ENCODE measurements at regions not wholly inside any gene's neighbourhood (a gene's known extent, or its start where the extent isn't known, plus 50 kb on each side); places are given as distances from the start of the nearest gene placed in this dataset.
"Not testable (repeated sequence)": the region's sequence is repeated elsewhere in the genome, so short reads cannot be mapped to it uniquely, and the experiment has no call there.

DNA sequence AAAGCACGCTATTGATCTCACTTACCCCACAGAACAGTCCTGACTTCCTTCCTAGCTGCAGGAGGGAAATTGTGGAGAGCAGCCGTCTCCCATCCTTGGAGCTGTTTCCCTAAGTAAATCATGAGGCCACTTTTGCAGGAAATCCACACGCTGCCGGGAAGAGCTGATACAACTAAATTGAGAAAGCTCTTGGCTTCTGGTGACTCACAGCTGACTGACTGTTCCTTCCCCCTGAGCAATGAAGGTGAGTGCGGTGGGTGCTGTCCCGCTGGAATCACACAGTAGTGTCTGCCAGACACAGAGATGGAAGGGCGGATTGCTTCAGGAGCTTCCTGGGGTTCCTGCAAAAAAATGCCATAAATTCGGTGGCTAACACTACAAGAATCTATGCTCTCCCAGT lies 268.9 kb downstream of the ASMT start:
- H3K4me3 ChIP-seq (ENCODE audit: low read depth, low read length), result no peak overlapping the region
- DNase-seq (ENCODE audit: low read depth), result peak; percentile 2
- TF ChIP-seq, protein P1, sequence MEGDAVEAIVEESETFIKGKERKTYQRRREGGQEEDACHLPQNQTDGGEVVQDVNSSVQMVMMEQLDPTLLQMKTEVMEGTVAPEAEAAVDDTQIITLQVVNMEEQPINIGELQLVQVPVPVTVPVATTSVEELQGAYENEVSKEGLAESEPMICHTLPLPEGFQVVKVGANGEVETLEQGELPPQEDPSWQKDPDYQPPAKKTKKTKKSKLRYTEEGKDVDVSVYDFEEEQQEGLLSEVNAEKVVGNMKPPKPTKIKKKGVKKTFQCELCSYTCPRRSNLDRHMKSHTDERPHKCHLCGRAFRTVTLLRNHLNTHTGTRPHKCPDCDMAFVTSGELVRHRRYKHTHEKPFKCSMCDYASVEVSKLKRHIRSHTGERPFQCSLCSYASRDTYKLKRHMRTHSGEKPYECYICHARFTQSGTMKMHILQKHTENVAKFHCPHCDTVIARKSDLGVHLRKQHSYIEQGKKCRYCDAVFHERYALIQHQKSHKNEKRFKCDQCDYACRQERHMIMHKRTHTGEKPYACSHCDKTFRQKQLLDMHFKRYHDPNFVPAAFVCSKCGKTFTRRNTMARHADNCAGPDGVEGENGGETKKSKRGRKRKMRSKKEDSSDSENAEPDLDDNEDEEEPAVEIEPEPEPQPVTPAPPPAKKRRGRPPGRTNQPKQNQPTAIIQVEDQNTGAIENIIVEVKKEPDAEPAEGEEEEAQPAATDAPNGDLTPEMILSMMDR (conservative IDR thresholded peaks at IDR 0.05; ENCODE audit: low read depth, low read length), result no peak

DNA sequence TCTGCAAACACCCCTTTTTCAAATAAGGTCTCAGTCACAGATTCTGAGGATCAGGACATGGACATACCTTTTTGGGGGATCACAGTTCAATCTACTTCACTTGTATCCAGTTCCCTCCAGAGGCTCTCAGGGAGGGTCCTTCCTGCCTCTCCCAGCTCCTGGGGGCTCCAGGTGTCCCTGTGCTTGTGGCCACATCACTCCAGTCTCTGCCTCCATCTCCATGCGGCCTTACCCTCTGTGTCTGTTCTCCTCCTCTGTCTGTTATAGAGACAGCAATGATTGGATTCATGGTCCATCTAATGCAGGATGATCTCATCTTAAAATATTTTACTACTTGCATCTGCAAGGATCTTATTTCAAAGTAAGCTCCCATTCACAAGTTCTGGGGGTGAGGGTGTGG lies 269.6 kb downstream of the ASMT start:
- no peak for DNase-seq (ENCODE audit: low read depth)
- H3K4me3 ChIP-seq (ENCODE audit: low read depth, low read length), result no peak overlapping the region
- TF ChIP-seq, protein P1 (conservative IDR thresholded peaks at IDR 0.05; ENCODE audit: low read depth, low read length), result no peak

DNA sequence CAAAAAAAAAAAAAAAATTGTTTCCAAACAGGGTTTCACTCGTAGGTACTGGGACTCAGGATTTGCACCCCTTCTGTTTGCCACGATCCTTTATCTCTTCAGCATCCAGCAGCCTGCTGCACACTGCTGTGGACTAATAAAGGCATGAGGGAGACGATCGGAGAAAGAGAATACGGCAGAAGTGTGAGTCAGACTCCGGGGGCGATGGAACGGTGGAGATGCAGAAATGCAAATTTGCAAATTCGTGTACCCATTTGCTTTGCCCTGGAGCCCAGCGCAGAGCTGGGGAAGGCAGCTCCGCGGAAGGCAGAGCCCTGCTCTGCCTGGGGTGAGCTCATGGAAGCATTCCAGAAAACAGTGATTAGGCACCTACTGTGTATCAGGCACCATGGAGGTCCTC lies 270.3 kb downstream of the ASMT start:
- no peak overlapping the region for H3K4me3 ChIP-seq (ENCODE audit: low read depth, low read length)
- TF ChIP-seq, protein P1 (conservative IDR thresholded peaks at IDR 0.05; ENCODE audit: low read depth, low read length), result no peak
- DNase-seq (ENCODE audit: low read depth), result no peak

DNA sequence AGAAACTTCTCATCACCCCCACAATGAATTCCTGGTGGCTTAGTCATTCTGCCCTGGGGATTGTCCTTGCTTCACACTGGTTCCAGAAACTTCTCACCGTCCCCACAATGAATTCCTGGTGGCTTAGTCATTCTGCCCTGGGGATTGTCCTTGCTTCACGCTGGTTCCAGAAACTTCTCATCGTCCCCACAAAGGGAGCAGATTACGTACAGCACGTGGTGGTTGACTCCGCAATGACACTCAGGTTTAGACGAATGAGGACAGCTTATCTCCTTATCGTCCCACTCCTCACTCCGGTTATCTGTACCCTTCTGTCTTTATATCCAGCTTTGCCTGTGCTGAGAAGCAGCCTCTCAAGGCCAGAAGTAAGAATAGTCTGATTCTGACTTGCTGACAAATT lies 273.4 kb downstream of the ASMT start:
- not testable (repeated sequence) for DNase-seq (ENCODE audit: low read depth); H3K4me3 ChIP-seq (ENCODE audit: low read depth, low read length)

DNA sequence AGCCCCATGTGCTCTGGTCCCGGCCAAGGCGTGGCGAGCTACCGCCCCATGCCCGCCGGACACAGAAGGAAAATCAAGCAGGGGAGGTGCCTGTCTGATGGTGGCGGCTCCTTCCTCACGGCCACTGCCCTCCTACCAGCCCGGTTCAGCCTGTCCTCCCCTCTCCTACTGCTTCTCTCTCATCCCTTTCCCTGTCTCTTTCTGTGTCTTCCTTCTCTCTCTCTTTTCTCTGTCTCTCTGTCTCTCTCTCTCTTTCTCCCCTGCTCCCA lies 279.1 kb downstream of the ASMT start:
- H3K4me3 ChIP-seq (ENCODE audit: low read depth, low read length), result no peak overlapping the region
- TF ChIP-seq, protein P1 (conservative IDR thresholded peaks at IDR 0.05; ENCODE audit: low read depth, low read length), result no peak
- DNase-seq (ENCODE audit: low read depth), result no peak

DNA sequence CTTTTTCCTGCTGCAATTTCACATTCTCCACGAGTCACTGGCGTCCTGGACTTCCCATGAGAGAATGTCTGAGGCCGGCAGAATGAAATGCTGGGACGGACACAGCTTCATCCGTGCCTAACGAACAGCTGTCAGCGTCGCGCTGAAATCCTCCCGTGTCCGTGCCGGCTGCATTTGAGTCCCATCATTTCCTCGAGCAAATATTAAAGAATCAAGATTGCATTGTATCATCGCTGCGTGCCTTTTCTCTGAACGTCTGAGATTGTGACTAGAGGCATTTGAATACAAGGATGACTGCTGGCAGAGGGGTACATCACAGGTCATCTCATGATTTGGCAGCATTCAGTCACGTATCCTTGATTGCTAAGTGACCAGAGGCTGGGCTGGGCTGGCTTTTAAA lies 279.9 kb downstream of the ASMT start:
- DNase-seq (ENCODE audit: low read depth), result no peak
- H3K4me3 ChIP-seq (ENCODE audit: low read depth, low read length), result no peak overlapping the region
- TF ChIP-seq, protein P1 (conservative IDR thresholded peaks at IDR 0.05; ENCODE audit: low read depth, low read length), result no peak

DNA sequence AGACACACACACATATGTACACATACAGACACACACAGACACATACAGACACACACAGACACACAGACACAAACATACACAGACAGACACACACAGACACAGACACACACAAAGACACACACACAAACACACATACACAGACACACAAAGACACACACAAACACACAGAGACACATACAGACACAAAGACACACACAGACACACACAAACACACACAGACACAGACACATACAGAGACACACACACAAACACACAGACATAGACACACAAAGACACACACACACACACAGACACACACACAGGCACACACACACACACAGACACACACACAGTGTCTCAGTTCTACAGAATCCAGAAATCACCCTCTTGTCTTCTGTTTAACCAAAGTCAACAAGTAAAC lies 280.7 kb downstream of the ASMT start:
- no peak overlapping the region for H3K4me3 ChIP-seq (ENCODE audit: low read depth, low read length)
- TF ChIP-seq, protein P1 (conservative IDR thresholded peaks at IDR 0.05; ENCODE audit: low read depth, low read length), result no peak
- DNase-seq (ENCODE audit: low read depth), result no peak

DNA sequence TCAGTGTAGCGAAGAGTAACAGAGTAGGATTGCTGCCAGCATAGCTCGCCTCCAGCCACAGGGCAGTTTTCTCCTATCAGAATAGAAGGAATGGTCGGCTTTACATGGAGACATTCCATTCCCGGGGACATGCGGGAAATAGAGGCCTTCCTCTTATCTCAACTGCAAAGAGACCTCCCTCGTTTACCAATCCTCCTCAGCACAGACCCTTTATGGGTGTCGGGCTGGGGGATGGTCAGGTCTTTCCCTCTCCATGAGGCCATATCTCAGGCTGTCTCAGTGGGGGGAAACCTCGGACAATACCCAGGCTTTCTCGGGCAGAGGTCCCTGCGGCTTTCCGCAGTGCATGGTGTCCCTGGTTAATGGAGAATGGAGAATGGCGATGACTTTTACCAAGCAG lies 285.0 kb downstream of the ASMT start:
- TF ChIP-seq, protein P1 (conservative IDR thresholded peaks at IDR 0.05; ENCODE audit: low read depth, low read length), result no peak
- DNase-seq (ENCODE audit: low read depth), result no peak
- H3K4me3 ChIP-seq (ENCODE audit: low read depth, low read length), result no peak overlapping the region
